ENCODE measurements at regions not wholly inside any gene's neighbourhood (a gene's known extent, or its start where the extent isn't known, plus 50 kb on each side); places are given as distances from the start of the nearest gene placed in this dataset.

- TF ChIP-seq REST (IDR thresholded peaks at IDR 0.05), result no peak
- no peak for TF ChIP-seq JUND (IDR thresholded peaks at IDR 0.05)
- no peak for TF ChIP-seq RXRA (IDR thresholded peaks at IDR 0.05)
- no peak for TF ChIP-seq NR2F2 (IDR thresholded peaks at IDR 0.05)
- no peak for TF ChIP-seq SP1 (IDR thresholded peaks at IDR 0.05)
- no peak for TF ChIP-seq TAF1 (conservative IDR thresholded peaks at IDR 0.05)
- TF ChIP-seq MAX (IDR thresholded peaks at IDR 0.05), result no peak
- no peak for TF ChIP-seq GABPA (IDR thresholded peaks at IDR 0.05 in 1 of 2, conservative IDR thresholded peaks at IDR 0.05 in 1 of 2)
Measured at GRCh38 chr13:27728271-27728670, 64.0 kb upstream of the GSX1 start (continued).

GRCh38 chr13:27730191-27730590, 62.1 kb upstream of the GSX1 start:
- TF ChIP-seq REST (IDR thresholded peaks at IDR 0.05) (no peak), HNF4A (conservative IDR thresholded peaks at IDR 0.05) (no peak), HNF4G (IDR thresholded peaks at IDR 0.05) (no peak), JUND (IDR thresholded peaks at IDR 0.05) (no peak), EGR1 (IDR thresholded peaks at IDR 0.05; ENCODE audit: low read depth in 2 of 2) (no peak), ZBTB33 (IDR thresholded peaks at IDR 0.05) (no peak), SP1 (IDR thresholded peaks at IDR 0.05) (no peak)
- no peak overlapping the region for H3K4me3 ChIP-seq (ENCODE audit: low read depth in 1 of 3, low read length in 3 of 3)
- H3K27ac ChIP-seq (ENCODE audit: low read depth in 1 of 2, low read length in 2 of 2), result no peak overlapping the region
- no peaks in the 10 kb centered on the region for H3K36me3 ChIP-seq (ENCODE audit: control insufficient read depth in 4 of 4, insufficient read depth in 3 of 4, low read depth in 1 of 4, low read length in 3 of 4)
- no peaks in the 10 kb centered on the region for H3K27me3 ChIP-seq (ENCODE audit: control insufficient read depth in 4 of 4, insufficient read depth in 4 of 4, low read length in 3 of 4)
- H3K9me3 ChIP-seq (ENCODE audit: control insufficient read depth in 4 of 4, low read length in 3 of 4), result no peaks in the 10 kb centered on the region
- H3K4me1 ChIP-seq (ENCODE audit: control insufficient read depth in 4 of 4, insufficient read depth in 4 of 4, low read length in 3 of 4), result no peaks in the 10 kb centered on the region
- no peak for DNase-seq (ENCODE audit: low spot score)
- H3K9ac ChIP-seq (ENCODE audit: low read depth in 1 of 2, low read length in 2 of 2), result no peak overlapping the region
- 61% methylated on average over 6 of the region's 6 CpGs for WGBS
